ENCODE measurements at regions not wholly inside any gene's neighbourhood (a gene's known extent, or its start where the extent isn't known, plus 50 kb on each side); places are given as distances from the start of the nearest gene placed in this dataset.
"Not testable (repeated sequence)": the region's sequence is repeated elsewhere in the genome, so short reads cannot be mapped to it uniquely, and the experiment has no call there.

DNA sequence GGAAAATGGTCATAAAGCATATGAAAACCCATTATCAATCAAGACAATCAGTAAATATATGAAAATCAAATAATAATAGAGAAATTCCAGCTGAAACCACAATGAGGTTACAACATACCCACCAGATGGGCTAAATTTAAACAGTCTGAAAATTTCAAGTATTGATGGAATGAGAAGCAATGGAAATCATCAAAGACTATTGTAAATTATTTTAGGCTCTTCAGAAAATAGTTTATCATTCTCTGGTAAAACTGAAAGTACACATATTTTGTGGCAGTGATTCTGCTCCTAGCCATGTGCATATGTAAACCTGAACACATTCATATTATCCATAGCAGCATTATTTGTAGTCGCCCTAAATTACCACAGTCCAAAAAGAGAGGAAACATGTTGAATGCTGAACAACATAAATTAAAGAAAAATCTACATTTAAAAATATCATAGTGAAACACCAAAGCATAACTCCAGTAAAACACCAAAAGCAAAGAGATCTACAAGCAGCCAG is 215.3 kb downstream of the PRELID2 start:
- no peak overlapping the region for H3K4me3 ChIP-seq (ENCODE audit: control insufficient read depth in 2 of 3, extremely low read depth in 1 of 3, insufficient read depth in 2 of 3, low read depth in 1 of 3, low read length in 3 of 3)
- TF ChIP-seq, protein P1, sequence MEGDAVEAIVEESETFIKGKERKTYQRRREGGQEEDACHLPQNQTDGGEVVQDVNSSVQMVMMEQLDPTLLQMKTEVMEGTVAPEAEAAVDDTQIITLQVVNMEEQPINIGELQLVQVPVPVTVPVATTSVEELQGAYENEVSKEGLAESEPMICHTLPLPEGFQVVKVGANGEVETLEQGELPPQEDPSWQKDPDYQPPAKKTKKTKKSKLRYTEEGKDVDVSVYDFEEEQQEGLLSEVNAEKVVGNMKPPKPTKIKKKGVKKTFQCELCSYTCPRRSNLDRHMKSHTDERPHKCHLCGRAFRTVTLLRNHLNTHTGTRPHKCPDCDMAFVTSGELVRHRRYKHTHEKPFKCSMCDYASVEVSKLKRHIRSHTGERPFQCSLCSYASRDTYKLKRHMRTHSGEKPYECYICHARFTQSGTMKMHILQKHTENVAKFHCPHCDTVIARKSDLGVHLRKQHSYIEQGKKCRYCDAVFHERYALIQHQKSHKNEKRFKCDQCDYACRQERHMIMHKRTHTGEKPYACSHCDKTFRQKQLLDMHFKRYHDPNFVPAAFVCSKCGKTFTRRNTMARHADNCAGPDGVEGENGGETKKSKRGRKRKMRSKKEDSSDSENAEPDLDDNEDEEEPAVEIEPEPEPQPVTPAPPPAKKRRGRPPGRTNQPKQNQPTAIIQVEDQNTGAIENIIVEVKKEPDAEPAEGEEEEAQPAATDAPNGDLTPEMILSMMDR (optimal IDR thresholded peaks at IDR 0.05 in 1 of 3, IDR thresholded peaks at IDR 0.05 in 1 of 3, conservative IDR thresholded peaks at IDR 0.05 in 1 of 3; ENCODE audit: extremely low read depth in 1 of 3, insufficient read depth in 2 of 3, low read length in 3 of 3): no peak
- no peak for TF ChIP-seq EZH2 (IDR thresholded peaks at IDR 0.05; ENCODE audit: low read length)
- no peaks in the 10 kb centered on the region for H3K36me3 ChIP-seq (ENCODE audit: control insufficient read depth in 2 of 2, extremely low read depth in 1 of 2, insufficient read depth in 2 of 2, low read length in 2 of 2)
- H3K27ac ChIP-seq (ENCODE audit: control insufficient read depth, insufficient read depth, low read length): no peak overlapping the region
- no peak for DNase-seq (ENCODE audit: low read depth, low spot score)
- no peaks in the 10 kb centered on the region for H4K20me1 ChIP-seq (ENCODE audit: control insufficient read depth, extremely low read depth, insufficient read depth, low read length)
- H3K9me1 ChIP-seq (ENCODE audit: control insufficient read depth, extremely low read depth, insufficient read depth, low read length): no peaks in the 10 kb centered on the region
- H2AFZ ChIP-seq (ENCODE audit: control insufficient read depth, low read length): no peak overlapping the region
- FAIRE-seq: no peak
- H3K9ac ChIP-seq (ENCODE audit: control insufficient read depth, extremely low read depth, insufficient read depth, low read length): no peak overlapping the region
- H3K79me2 ChIP-seq (ENCODE audit: control insufficient read depth, insufficient read depth, low read length): no peaks in the 10 kb centered on the region
- dilution Hi-C loops (cut with MboI; ENCODE audit: extremely low pct_ligation_motif_present, low sequenced_read_pairs): no loop called here
- H3K4me1 ChIP-seq (ENCODE audit: control insufficient read depth, extremely low read depth, insufficient read depth, low read length): no peaks in the 10 kb centered on the region
- H3K9me3 ChIP-seq (ENCODE audit: control insufficient read depth, low read depth, low read length): no peaks in the 10 kb centered on the region
- no peaks in the 10 kb centered on the region for H3K27me3 ChIP-seq (ENCODE audit: control insufficient read depth, extremely low read depth, insufficient read depth, low read length)
- no peak overlapping the region for H3K4me2 ChIP-seq (ENCODE audit: control insufficient read depth, extremely low read depth, insufficient read depth, low read depth, low read length)

DNA sequence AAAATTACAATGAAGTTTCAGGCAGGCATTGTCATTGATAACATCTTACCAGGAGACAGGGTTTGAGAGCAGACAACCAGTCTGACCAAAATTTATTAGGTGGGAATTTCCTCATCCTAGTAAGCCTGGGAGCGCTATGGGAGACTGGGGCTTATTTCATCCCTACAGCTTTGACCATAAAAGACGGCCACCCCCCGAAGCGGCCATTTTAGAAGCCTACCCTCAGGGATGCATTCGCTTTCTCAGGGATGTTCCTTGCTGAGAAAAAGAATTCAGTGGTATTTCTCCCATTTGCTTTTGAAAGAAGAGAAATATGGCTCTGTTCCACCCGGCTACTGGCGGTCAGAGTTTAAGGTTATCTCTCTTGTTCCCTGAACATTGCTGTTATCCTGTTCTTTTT is 218.4 kb downstream of the PRELID2 start:
- H3K4me3 ChIP-seq (ENCODE audit: control insufficient read depth in 2 of 3, extremely low read depth in 1 of 3, insufficient read depth in 2 of 3, low read depth in 1 of 3, low read length in 3 of 3); H3K79me2 ChIP-seq (ENCODE audit: control insufficient read depth, insufficient read depth, low read length); H3K4me1 ChIP-seq (ENCODE audit: control insufficient read depth, extremely low read depth, insufficient read depth, low read length); H3K9me3 ChIP-seq (ENCODE audit: control insufficient read depth, low read depth, low read length); H3K27ac ChIP-seq (ENCODE audit: control insufficient read depth, insufficient read depth, low read length); DNase-seq (ENCODE audit: low read depth, low spot score); FAIRE-seq; H2AFZ ChIP-seq (ENCODE audit: control insufficient read depth, low read length); H3K36me3 ChIP-seq (ENCODE audit: control insufficient read depth in 2 of 2, extremely low read depth in 1 of 2, insufficient read depth in 2 of 2, low read length in 2 of 2); H3K9ac ChIP-seq (ENCODE audit: control insufficient read depth, extremely low read depth, insufficient read depth, low read length); H4K20me1 ChIP-seq (ENCODE audit: control insufficient read depth, extremely low read depth, insufficient read depth, low read length); H3K9me1 ChIP-seq (ENCODE audit: control insufficient read depth, extremely low read depth, insufficient read depth, low read length); H3K4me2 ChIP-seq (ENCODE audit: control insufficient read depth, extremely low read depth, insufficient read depth, low read depth, low read length); H3K27me3 ChIP-seq (ENCODE audit: control insufficient read depth, extremely low read depth, insufficient read depth, low read length); dilution Hi-C loops (cut with MboI; ENCODE audit: extremely low pct_ligation_motif_present, low sequenced_read_pairs): not testable (repeated sequence)

DNA sequence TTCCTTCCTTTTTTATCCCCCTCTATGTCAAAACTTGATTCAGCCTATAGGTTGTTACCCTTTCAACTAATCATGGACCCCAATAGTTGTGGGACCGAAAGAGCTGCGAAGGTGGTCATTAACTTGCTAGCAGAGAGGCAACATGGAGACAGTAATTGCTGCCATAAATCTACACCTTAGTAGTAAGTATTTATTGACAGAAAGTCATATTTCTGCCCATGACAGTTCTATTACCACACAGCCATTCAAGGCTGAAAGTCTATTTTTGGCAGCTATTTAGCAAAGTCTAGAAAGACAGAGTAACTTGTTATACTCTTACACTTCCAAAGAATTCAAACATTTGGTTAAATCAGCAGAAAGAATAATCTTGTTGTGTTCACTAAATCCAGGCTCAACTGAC is 236.2 kb downstream of the PRELID2 start:
- no peaks in the 10 kb centered on the region for H3K36me3 ChIP-seq (ENCODE audit: control insufficient read depth in 2 of 2, extremely low read depth in 1 of 2, insufficient read depth in 2 of 2, low read length in 2 of 2)
- H3K27me3 ChIP-seq (ENCODE audit: control insufficient read depth, extremely low read depth, insufficient read depth, low read length): no peaks in the 10 kb centered on the region
- H4K20me1 ChIP-seq (ENCODE audit: control insufficient read depth, extremely low read depth, insufficient read depth, low read length): no peaks in the 10 kb centered on the region
- no peak overlapping the region for H2AFZ ChIP-seq (ENCODE audit: control insufficient read depth, low read length)
- TF ChIP-seq, protein P1 (optimal IDR thresholded peaks at IDR 0.05 in 1 of 3, IDR thresholded peaks at IDR 0.05 in 1 of 3, conservative IDR thresholded peaks at IDR 0.05 in 1 of 3; ENCODE audit: extremely low read depth in 1 of 3, insufficient read depth in 2 of 3, low read length in 3 of 3): no peak
- TF ChIP-seq EZH2 (IDR thresholded peaks at IDR 0.05; ENCODE audit: low read length): no peak
- no peak overlapping the region for H3K27ac ChIP-seq (ENCODE audit: control insufficient read depth, insufficient read depth, low read length)
- no peaks in the 10 kb centered on the region for H3K4me1 ChIP-seq (ENCODE audit: control insufficient read depth, extremely low read depth, insufficient read depth, low read length)
- no peaks in the 10 kb centered on the region for H3K79me2 ChIP-seq (ENCODE audit: control insufficient read depth, insufficient read depth, low read length)
- dilution Hi-C loops (cut with MboI; ENCODE audit: extremely low pct_ligation_motif_present, low sequenced_read_pairs): no loop called here
- DNase-seq (ENCODE audit: low read depth, low spot score): no peak
- H3K4me3 ChIP-seq (ENCODE audit: control insufficient read depth in 2 of 3, extremely low read depth in 1 of 3, insufficient read depth in 2 of 3, low read depth in 1 of 3, low read length in 3 of 3): no peak overlapping the region
- H3K4me2 ChIP-seq (ENCODE audit: control insufficient read depth, extremely low read depth, insufficient read depth, low read depth, low read length): no peak overlapping the region
- H3K9me1 ChIP-seq (ENCODE audit: control insufficient read depth, extremely low read depth, insufficient read depth, low read length): no peaks in the 10 kb centered on the region
- H3K9ac ChIP-seq (ENCODE audit: control insufficient read depth, extremely low read depth, insufficient read depth, low read length): no peak overlapping the region
- FAIRE-seq: no peak
- H3K9me3 ChIP-seq (ENCODE audit: control insufficient read depth, low read depth, low read length): no peaks in the 10 kb centered on the region

All from keratinocyte (primary cell).